ENCODE measurements at regions not wholly inside any gene's neighbourhood (a gene's known extent, or its start where the extent isn't known, plus 50 kb on each side); places are given as distances from the start of the nearest gene placed in this dataset.

DNA sequence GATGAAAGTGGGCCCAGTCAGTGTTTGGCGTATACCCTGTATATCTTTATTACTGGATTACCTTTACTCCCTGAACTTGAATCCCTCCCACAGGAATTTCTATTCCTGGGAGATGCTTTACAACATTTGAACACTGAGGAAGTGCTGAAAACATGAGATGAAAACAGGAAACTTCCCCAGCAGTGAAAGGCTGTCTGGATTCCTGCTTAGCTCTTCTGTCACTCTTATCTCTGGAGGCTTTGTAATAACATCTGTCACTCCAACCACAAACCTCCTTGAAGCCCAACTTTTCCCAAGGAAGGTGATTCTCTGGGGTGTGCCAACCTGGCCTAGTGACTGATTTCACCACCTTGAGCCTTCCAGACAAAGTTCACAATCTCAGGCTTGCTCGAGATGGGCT is 264.5 kb upstream of the BMP2 start:
- ATAC-seq (no peak), DNase-seq (ENCODE audit: low spot score) (no peak)
- Mint-ChIP-seq H3K4me1 (no peaks in the 10 kb centered on the region), H3K36me3 (no peaks in the 10 kb centered on the region; the same call in 1 of the 2 replicates), H3K27me3 (ENCODE audit: low read depth) (no peaks in the 10 kb centered on the region), H3K4me3 (no peak overlapping the region), H3K9me3 (peaks cover 11% of the 10 kb centered on the region), H3K27ac (no peak overlapping the region)
- CTCF ChIA-PET, result no interaction called here
- TF ChIP-seq, protein P1, sequence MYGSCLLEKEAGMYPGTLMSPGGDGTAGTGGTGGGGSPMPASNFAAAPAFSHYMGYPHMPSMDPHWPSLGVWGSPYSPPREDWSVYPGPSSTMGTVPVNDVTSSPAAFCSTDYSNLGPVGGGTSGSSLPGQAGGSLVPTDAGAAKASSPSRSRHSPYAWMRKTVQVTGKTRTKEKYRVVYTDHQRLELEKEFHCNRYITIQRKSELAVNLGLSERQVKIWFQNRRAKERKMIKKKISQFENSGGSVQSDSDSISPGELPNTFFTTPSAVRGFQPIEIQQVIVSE (CRISPR knock-in tag; IDR thresholded peaks at IDR 0.05; ENCODE audit: borderline replicate concordance), result no peak
- TF ChIP-seq, protein P2, sequence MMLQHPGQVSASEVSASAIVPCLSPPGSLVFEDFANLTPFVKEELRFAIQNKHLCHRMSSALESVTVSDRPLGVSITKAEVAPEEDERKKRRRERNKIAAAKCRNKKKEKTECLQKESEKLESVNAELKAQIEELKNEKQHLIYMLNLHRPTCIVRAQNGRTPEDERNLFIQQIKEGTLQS (CRISPR knock-in tag; conservative IDR thresholded peaks at IDR 0.05), result no peak
- no peak for TF ChIP-seq FOXP1 (CRISPR knock-in tag; IDR thresholded peaks at IDR 0.05; ENCODE audit: borderline replicate concordance)
- TF ChIP-seq ELF4 (CRISPR knock-in tag; IDR thresholded peaks at IDR 0.05; ENCODE audit: low read depth), result no peak
- TF ChIP-seq CREB1 (CRISPR knock-in tag; IDR thresholded peaks at IDR 0.05), result no peak
- TF ChIP-seq ZNF396 (CRISPR knock-in tag; IDR thresholded peaks at IDR 0.05; ENCODE audit: borderline replicate concordance), result no peak
- no peak for TF ChIP-seq NR3C1 (CRISPR knock-in tag; conservative IDR thresholded peaks at IDR 0.05; ENCODE audit: low read depth)
- TF ChIP-seq, protein P3, sequence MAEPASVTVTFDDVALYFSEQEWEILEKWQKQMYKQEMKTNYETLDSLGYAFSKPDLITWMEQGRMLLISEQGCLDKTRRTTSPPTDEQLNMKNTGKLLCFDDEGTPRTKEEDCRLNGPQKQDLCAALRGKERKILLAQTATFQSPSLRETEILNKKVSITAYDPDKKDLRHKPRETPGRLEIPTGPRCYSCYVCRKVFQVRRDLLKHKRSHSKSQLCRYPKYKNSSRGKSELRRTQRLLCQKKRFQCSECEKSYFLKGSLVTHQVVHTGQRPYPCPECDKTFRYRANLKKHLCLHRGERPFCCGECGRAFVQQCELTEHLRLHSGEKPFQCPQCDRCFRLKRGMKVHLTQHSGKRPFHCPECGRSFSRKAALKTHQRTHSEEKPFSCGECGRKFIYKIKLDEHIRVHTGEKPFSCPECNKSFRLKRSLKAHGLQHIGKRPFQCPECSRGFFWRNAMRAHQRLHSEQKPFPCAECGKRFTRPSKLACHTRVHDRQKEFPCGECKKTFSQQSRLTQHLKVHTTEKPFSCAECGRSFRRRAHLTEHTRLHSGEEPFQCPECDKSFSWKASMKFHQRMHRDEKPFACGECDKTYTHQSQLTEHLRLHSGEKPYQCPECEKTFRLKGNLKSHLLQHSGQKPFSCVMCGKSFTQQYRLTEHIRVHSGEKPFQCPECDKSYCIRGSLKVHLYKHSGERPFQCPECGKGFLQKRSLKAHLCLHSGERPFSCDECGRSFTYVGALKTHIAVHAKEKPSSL (CRISPR knock-in tag; conservative IDR thresholded peaks at IDR 0.05), result no peak
- TF ChIP-seq, protein P4, sequence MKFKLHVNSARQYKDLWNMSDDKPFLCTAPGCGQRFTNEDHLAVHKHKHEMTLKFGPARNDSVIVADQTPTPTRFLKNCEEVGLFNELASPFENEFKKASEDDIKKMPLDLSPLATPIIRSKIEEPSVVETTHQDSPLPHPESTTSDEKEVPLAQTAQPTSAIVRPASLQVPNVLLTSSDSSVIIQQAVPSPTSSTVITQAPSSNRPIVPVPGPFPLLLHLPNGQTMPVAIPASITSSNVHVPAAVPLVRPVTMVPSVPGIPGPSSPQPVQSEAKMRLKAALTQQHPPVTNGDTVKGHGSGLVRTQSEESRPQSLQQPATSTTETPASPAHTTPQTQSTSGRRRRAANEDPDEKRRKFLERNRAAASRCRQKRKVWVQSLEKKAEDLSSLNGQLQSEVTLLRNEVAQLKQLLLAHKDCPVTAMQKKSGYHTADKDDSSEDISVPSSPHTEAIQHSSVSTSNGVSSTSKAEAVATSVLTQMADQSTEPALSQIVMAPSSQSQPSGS (CRISPR knock-in tag; IDR thresholded peaks at IDR 0.05; ENCODE audit: borderline replicate concordance, low read depth), result no peak
- TF ChIP-seq EMX1 (CRISPR knock-in tag; IDR thresholded peaks at IDR 0.05), result no peak
- TF ChIP-seq, protein P5, sequence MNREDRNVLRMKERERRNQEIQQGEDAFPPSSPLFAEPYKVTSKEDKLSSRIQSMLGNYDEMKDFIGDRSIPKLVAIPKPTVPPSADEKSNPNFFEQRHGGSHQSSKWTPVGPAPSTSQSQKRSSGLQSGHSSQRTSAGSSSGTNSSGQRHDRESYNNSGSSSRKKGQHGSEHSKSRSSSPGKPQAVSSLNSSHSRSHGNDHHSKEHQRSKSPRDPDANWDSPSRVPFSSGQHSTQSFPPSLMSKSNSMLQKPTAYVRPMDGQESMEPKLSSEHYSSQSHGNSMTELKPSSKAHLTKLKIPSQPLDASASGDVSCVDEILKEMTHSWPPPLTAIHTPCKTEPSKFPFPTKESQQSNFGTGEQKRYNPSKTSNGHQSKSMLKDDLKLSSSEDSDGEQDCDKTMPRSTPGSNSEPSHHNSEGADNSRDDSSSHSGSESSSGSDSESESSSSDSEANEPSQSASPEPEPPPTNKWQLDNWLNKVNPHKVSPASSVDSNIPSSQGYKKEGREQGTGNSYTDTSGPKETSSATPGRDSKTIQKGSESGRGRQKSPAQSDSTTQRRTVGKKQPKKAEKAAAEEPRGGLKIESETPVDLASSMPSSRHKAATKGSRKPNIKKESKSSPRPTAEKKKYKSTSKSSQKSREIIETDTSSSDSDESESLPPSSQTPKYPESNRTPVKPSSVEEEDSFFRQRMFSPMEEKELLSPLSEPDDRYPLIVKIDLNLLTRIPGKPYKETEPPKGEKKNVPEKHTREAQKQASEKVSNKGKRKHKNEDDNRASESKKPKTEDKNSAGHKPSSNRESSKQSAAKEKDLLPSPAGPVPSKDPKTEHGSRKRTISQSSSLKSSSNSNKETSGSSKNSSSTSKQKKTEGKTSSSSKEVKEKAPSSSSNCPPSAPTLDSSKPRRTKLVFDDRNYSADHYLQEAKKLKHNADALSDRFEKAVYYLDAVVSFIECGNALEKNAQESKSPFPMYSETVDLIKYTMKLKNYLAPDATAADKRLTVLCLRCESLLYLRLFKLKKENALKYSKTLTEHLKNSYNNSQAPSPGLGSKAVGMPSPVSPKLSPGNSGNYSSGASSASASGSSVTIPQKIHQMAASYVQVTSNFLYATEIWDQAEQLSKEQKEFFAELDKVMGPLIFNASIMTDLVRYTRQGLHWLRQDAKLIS (CRISPR knock-in tag; IDR thresholded peaks at IDR 0.05; ENCODE audit: borderline replicate concordance), result no peak
- TF ChIP-seq, protein P6, sequence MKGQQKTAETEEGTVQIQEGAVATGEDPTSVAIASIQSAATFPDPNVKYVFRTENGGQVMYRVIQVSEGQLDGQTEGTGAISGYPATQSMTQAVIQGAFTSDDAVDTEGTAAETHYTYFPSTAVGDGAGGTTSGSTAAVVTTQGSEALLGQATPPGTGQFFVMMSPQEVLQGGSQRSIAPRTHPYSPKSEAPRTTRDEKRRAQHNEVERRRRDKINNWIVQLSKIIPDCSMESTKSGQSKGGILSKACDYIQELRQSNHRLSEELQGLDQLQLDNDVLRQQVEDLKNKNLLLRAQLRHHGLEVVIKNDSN (CRISPR knock-in tag; IDR thresholded peaks at IDR 0.05), result no peak
- TF ChIP-seq TEAD1 (CRISPR knock-in tag; IDR thresholded peaks at IDR 0.05), result no peak
- POLR2A ChIA-PET, result no interaction called here

DNA sequence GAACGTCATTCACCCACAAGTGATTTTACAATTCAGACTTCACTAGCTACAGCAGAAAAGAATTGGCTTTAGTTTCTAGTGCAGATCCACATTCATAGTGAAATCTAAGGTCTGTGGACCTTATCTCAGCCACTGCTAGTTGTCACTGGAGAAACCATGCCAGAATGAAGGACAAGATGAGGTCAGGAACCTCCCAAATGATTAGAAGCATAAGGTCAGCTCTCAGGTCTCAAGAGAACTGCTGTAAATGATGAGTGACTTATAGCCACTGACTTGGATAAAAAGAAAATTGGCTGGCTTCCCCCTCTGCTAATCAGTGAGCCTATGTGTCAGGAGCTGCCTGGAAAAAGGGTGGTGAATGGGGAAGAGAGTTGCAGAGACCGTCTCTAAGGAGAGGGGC is 265.3 kb upstream of the BMP2 start:
- CTCF ChIA-PET, result no interaction called here
- peaks cover 11% of the 10 kb centered on the region for H3K9me3 Mint-ChIP-seq
- no peaks in the 10 kb centered on the region for H3K27me3 Mint-ChIP-seq (ENCODE audit: low read depth)
- POLR2A ChIA-PET, result no interaction called here
- H3K4me1 Mint-ChIP-seq, result no peaks in the 10 kb centered on the region
- no peak overlapping the region for H3K4me3 Mint-ChIP-seq
- H3K36me3 Mint-ChIP-seq, result no peaks in the 10 kb centered on the region; the same call in 1 of the 2 replicates
- DNase-seq (ENCODE audit: low spot score), result no peak
- no peak for ATAC-seq
- no peak overlapping the region for H3K27ac Mint-ChIP-seq
- TF ChIP-seq, protein P5 (CRISPR knock-in tag; IDR thresholded peaks at IDR 0.05; ENCODE audit: borderline replicate concordance), result no peak
- no peak for TF ChIP-seq FOXJ3 (CRISPR knock-in tag; IDR thresholded peaks at IDR 0.05; ENCODE audit: borderline replicate concordance)
- no peak for TF ChIP-seq TEAD4 (CRISPR knock-in tag; IDR thresholded peaks at IDR 0.05)
- TF ChIP-seq JAZF1 (CRISPR knock-in tag; IDR thresholded peaks at IDR 0.05), result no peak
- TF ChIP-seq NFE2L1 (CRISPR knock-in tag; IDR thresholded peaks at IDR 0.05), result no peak
- no peak for TF ChIP-seq ETV6 (CRISPR knock-in tag; IDR thresholded peaks at IDR 0.05)
- TF ChIP-seq SMAD3 (CRISPR knock-in tag; IDR thresholded peaks at IDR 0.05; ENCODE audit: borderline replicate concordance), result no peak
- TF ChIP-seq, protein P7, sequence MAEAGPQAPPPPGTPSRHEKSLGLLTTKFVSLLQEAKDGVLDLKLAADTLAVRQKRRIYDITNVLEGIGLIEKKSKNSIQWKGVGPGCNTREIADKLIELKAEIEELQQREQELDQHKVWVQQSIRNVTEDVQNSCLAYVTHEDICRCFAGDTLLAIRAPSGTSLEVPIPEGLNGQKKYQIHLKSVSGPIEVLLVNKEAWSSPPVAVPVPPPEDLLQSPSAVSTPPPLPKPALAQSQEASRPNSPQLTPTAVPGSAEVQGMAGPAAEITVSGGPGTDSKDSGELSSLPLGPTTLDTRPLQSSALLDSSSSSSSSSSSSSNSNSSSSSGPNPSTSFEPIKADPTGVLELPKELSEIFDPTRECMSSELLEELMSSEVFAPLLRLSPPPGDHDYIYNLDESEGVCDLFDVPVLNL (CRISPR knock-in tag; IDR thresholded peaks at IDR 0.05; ENCODE audit: borderline replicate concordance, low read depth), result no peak
